A673 (cell line): ENCODE measurements at regions not wholly inside any gene's neighbourhood (a gene's known extent, or its start where the extent isn't known, plus 50 kb on each side); places are given as distances from the start of the nearest gene placed in this dataset.

Experiments used
- BruUV-seq: library from RNA; stranded (reverse); fragments of 400-500 nt; replicated peaks from 2 replicates; lab custom pipeline; 2021; lab: Mats Ljungman, UMichigan
- CTCF ChIA-PET: fragments of 300-600 bp; sonication (Branson Sonifier 250); formaldehyde crosslinking; loops from one replicate; lab custom pipeline; 2022; ENCODE audit warnings: antibody characterized with exemption; lab: Charles Lee
- POLR2A ChIA-PET: fragments of 300-600 bp; sonication (Branson Sonifier 250); formaldehyde crosslinking; loops from one replicate; lab custom pipeline; 2022; ENCODE audit warnings: antibody characterized with exemption; ENCODE audit not compliant: low non-redundant PET; lab: Charles Lee
- DNase-seq: peaks from one replicate; pipeline ENCODE4 v3.0.0-alpha.2; 2015; ENCODE audit warnings: low spot score
- H3K27ac ChIP-seq: fragments of 200-600 bp; sonication (generic); 2 replicates; pipeline ENCODE4 v1.5.1; 2016; ENCODE audit warnings: mixed run types, low read depth, mild to moderate bottlenecking, mixed read lengths, antibody characterized with exemption, low read length; ENCODE audit not compliant: poor library complexity, severe bottlenecking
- H3K27me3 ChIP-seq: fragments of 200-600 bp; sonication (generic); replicated peaks from 2 replicates; pipeline ENCODE4 v1.6.1; 2017; ENCODE audit warnings: mixed run types, low read depth, mild to moderate bottlenecking, mixed read lengths, antibody characterized with exemption, low read length; ENCODE audit not compliant: insufficient read depth, poor library complexity
- H3K36me3 ChIP-seq: fragments of 200-600 bp; sonication (generic); 2 replicates; pipeline ENCODE4 v1.6.1; 2016; ENCODE audit warnings: mixed run types, mild to moderate bottlenecking, mixed read lengths, antibody characterized with exemption, low read length; ENCODE audit not compliant: insufficient read depth, poor library complexity, severe bottlenecking
- H3K4me1 ChIP-seq: fragments of 200-600 bp; sonication (generic); 2 replicates; pipeline ENCODE4 v1.6.1; 2017; ENCODE audit warnings: mixed run types, mild to moderate bottlenecking, mixed read lengths, antibody characterized with exemption, low read length; ENCODE audit not compliant: insufficient read depth, poor library complexity, severe bottlenecking
- H3K4me3 ChIP-seq: fragments of 200-600 bp; sonication (generic); 2 replicates; pipeline ENCODE4 v1.5.1; 2016; ENCODE audit warnings: low read depth, mixed run types, mild to moderate bottlenecking, mixed read lengths, low read length; ENCODE audit not compliant: poor library complexity, severe bottlenecking
- H3K9me3 ChIP-seq: fragments of 200-600 bp; sonication (generic); 2 replicates; pipeline ENCODE4 v1.6.1; 2016; ENCODE audit warnings: mixed run types, low read depth, mild to moderate bottlenecking, mixed read lengths, antibody characterized with exemption, low read length; ENCODE audit not compliant: poor library complexity, severe bottlenecking
- EZH2 ChIP-seq: fragments of 200-600 bp; sonication (generic); IDR thresholded peaks from 2 replicates; pipeline ENCODE4 v1.6.1; 2017; ENCODE audit warnings: borderline replicate concordance, low read depth, mild to moderate bottlenecking, mixed read lengths, antibody characterized with exemption, low read length; ENCODE audit not compliant: poor library complexity, severe bottlenecking
- intact Hi-C: fragments of 100-400 bp; cut with micrococcal nuclease; formaldehyde crosslinking; loops from one replicate; pipeline ENCODE4 v1.10.0; 2022; ENCODE audit not compliant: unreplicated experiment
- TF ChIP-seq, protein P1 (sequence below): fragments of 300-800, 200-600 bp; sonication (generic); conservative IDR thresholded peaks from 2 replicates; pipeline ENCODE4 v1.5.1; 2017; ENCODE audit warnings: low read depth, mild to moderate bottlenecking, antibody characterized with exemption, low read length, moderate library complexity, mixed read lengths

DNA sequence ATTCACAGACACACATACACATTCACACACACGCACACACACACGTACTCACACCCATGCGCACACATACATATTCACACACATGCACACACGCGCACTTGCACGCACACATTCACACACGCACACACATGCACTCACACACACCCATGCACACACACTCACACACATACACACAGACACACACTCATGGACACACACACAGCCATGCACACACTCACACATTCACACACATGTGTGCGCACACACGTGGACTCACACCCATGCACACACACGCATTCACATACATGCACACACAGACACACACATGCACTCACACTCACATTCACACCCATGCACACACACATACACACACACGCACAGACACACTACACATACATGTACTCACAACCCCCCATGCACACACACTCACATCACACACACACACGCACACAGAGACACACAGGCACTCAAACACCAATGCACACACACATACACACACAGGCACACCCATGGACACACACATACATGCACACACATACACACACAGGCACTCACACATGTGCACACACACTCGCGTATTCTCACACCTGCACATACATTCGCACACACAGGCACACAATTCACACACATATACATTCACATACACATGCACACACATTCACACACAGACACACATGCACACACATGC lies 589.1 kb downstream of the PTPRU start:
- ChIA-PET POLR2A (no interaction called here), CTCF (no interaction called here)
- Histone ChIP-seq H3K9me3 (no peaks in the 10 kb centered on the region), H3K27me3 (peaks cover 2% of the 10 kb centered on the region), H3K4me3 (no peak overlapping the region), H3K36me3 (no peaks in the 10 kb centered on the region), H3K27ac (no peak overlapping the region), H3K4me1 (no peaks in the 10 kb centered on the region)
- no peak for DNase-seq
- no TSS peak for BruUV-seq
- intact Hi-C loops = no loop called here
- TF ChIP-seq, protein P1, sequence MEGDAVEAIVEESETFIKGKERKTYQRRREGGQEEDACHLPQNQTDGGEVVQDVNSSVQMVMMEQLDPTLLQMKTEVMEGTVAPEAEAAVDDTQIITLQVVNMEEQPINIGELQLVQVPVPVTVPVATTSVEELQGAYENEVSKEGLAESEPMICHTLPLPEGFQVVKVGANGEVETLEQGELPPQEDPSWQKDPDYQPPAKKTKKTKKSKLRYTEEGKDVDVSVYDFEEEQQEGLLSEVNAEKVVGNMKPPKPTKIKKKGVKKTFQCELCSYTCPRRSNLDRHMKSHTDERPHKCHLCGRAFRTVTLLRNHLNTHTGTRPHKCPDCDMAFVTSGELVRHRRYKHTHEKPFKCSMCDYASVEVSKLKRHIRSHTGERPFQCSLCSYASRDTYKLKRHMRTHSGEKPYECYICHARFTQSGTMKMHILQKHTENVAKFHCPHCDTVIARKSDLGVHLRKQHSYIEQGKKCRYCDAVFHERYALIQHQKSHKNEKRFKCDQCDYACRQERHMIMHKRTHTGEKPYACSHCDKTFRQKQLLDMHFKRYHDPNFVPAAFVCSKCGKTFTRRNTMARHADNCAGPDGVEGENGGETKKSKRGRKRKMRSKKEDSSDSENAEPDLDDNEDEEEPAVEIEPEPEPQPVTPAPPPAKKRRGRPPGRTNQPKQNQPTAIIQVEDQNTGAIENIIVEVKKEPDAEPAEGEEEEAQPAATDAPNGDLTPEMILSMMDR = no peak
- TF ChIP-seq EZH2 = no peak

DNA sequence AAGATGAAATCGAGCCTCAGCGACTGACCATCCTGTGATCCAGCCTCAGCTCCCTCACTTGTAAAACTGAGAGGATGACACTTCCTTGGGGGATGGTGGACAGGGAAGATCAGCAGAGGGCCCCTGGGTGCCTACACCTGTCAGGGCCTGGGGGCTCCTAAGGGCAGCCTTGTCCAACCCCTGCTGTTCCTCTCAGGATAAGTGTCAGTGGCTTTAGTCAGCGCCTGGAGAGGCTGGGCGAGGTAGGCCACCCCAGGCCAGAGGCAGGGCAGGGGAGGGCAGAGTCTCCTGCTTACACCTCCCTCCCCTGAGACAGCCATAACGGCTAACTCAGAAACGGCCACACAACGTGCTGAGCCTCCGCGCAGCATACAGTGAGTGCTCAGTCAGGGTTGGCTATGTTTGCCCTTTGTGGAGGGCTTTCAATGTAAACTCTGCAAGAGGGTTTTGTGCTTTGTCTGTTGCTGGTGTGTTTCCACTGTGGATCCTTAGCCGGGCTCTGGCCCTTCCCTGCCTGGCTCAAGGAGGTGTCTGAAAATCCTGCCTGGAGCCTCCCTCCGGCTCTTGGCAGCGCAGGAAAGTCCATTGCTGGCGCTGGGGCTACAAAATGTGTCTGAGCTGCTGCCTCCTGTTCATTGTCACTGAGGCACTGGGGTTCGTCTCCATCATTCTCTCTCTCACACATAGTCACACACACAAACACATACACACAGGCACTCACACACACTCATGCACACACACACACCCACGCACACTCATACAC lies 588.4 kb downstream of the PTPRU start:
- ChIA-PET POLR2A (no interaction called here), CTCF (no interaction called here)
- Histone ChIP-seq H3K9me3 (no peaks in the 10 kb centered on the region), H3K4me3 (no peak overlapping the region), H3K27me3 (peaks cover 9% of the 10 kb centered on the region), H3K4me1 (no peaks in the 10 kb centered on the region), H3K27ac (no peak overlapping the region), H3K36me3 (no peaks in the 10 kb centered on the region)
- no TSS peak for BruUV-seq
- TF ChIP-seq, protein P1 = no peak
- no peak for TF ChIP-seq EZH2
- intact Hi-C loops = no loop called here
- no peak for DNase-seq

DNA sequence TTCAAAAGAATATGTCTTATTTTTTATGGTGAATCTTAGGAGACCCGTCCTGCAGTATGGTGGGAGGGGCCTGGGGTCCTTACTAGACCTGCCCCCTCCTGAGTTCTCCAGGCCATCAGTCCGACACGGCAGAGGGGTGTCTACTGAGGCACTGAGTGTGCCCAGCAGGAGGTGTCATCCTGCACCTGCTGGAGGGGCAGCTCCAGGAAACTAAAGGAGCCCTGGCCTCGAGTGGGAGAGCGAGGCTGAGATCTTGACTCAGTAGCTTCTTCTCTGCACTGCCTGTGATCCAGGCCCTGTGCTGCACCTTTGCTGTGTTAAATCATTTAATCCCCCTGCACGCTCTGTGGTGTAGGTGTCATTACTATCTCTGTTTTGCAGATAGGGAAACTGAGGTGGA lies 587.7 kb downstream of the PTPRU start:
- Histone ChIP-seq H3K4me3 (no peak overlapping the region), H3K27me3 (peaks cover 9% of the 10 kb centered on the region), H3K9me3 (no peaks in the 10 kb centered on the region), H3K36me3 (no peaks in the 10 kb centered on the region), H3K4me1 (no peaks in the 10 kb centered on the region), H3K27ac (no peak overlapping the region)
- CTCF ChIA-PET = no interaction called here
- BruUV-seq = no TSS peak
- TF ChIP-seq, protein P1 = no peak
- DNase-seq = no peak
- intact Hi-C loops = no loop called here
- POLR2A ChIA-PET = no interaction called here
